ENCODE measurements at regions not wholly inside any gene's neighbourhood (a gene's known extent, or its start where the extent isn't known, plus 50 kb on each side); places are given as distances from the start of the nearest gene placed in this dataset.

Small RNA genes lying in the stretch of these regions (small RNA-seq; reads per million reads assigned to genes)
- gene RNU6-535P: 0 reads per million in 4 donors

All from spleen (tissue), 4 donors.